HCT116 (cell line): ENCODE measurements at regions not wholly inside any gene's neighbourhood (a gene's known extent, or its start where the extent isn't known, plus 50 kb on each side); places are given as distances from the start of the nearest gene placed in this dataset.

ENCODE experiments used
- ATAC-seq: fragments of 200-7000 bp; cut with Tn5 transposase; 2 replicates; pipeline ENCODE4 v1.9.1; 2020; ENCODE audit warnings: mild to moderate bottlenecking, moderate library complexity
- BruUV-seq: library from RNA; stranded (reverse); fragments of 400-500 nt; replicated peaks from 2 replicates; lab custom pipeline; 2021; lab: Mats Ljungman, UMichigan
- CTCF ChIA-PET: fragments of 300-600 bp; sonication (Branson Sonifier 250); formaldehyde crosslinking; loops from one replicate; lab custom pipeline; 2021; ENCODE audit warnings: antibody characterized with exemption; lab: Charles Lee
- POLR2A ChIA-PET: fragments of 300-600, 350-600 bp; sonication (Branson Sonifier 250); formaldehyde crosslinking; loops from one replicate; lab custom pipeline; 2021; ENCODE audit warnings: antibody characterized with exemption; lab: Charles Lee
- RAD21 ChIA-PET, 2 experiments: fragments of 300-600 bp; sonication (Branson Sonifier 250); formaldehyde crosslinking; loops; one replicate each; lab custom pipeline; 2023; ENCODE audit warnings: low total read pairs in 2 of 2; ENCODE audit not compliant: uncharacterized antibody in 2 of 2, unreplicated experiment in 2 of 2, low non-redundant PET in 1 of 2; lab: Charles Lee
- DNase-seq: peaks from one replicate; pipeline ENCODE4 v3.0.0-alpha.2; 2010; ENCODE audit warnings: low read depth, low spot score
- H2AFZ ChIP-seq: fragments of 200-600 bp; shearing (Covaris generic), sonication (generic); 2 replicates; pipeline ENCODE4 v1.6.1; 2017; ENCODE audit warnings: low read depth, mixed run types, mixed read lengths, antibody characterized with exemption, low read length; ENCODE audit not compliant: poor library complexity, severe bottlenecking
- H3K27ac ChIP-seq: 2 replicates; pipeline ENCODE4 v1.5.1; 2012; ENCODE audit warnings: low read depth, low read length
- H3K27me3 ChIP-seq: fragments of 200-600 bp; sonication (generic); 2 replicates; pipeline ENCODE4 v1.6.1; 2016; ENCODE audit warnings: mixed run types, low read length, mixed read lengths; ENCODE audit not compliant: insufficient read depth
- H3K36me3 ChIP-seq, 2 experiments: fragments of 200-500 bp in 1 of 2; fragments of 200-600 bp in 1 of 2; sonication (Bioruptor generic) in 1 of 2; sonication (generic) in 1 of 2; 2 replicates each; pipeline versions ENCODE4 v1.5.1 to v1.6.1; 2014 to 2016; ENCODE audit warnings: low read length in 2 of 2, inconsistent platforms in 1 of 2, mixed read lengths in 1 of 2, mixed run types in 1 of 2; ENCODE audit not compliant: insufficient read depth in 2 of 2, control insufficient read depth in 1 of 2
- H3K4me1 ChIP-seq, 2 experiments: fragments of 200-600 bp in 1 of 2; sonication (generic) in 1 of 2; 2 replicates each; pipeline versions ENCODE4 v1.5.1 to v1.6.1; 2012 to 2017; ENCODE audit warnings: low read length in 2 of 2, inconsistent platforms in 1 of 2, mild to moderate bottlenecking in 1 of 2, mixed read lengths in 1 of 2, mixed run types in 1 of 2, moderate library complexity in 1 of 2; ENCODE audit not compliant: insufficient read depth in 2 of 2, control insufficient read depth in 1 of 2
- H3K4me2 ChIP-seq: fragments of 200-600 bp; sonication (generic); 2 replicates; pipeline ENCODE4 v1.6.1; 2017; ENCODE audit warnings: mixed run types, low read length, mixed read lengths
- H3K4me3 ChIP-seq, 2 experiments: fragments of 200-600 bp in 1 of 2; sonication (generic) in 1 of 2; replicated peaks in 1 of 2; 2 replicates each; pipeline ENCODE4 v1.5.1; 2011 to 2016; ENCODE audit warnings: low read length in 2 of 2, control low read depth in 1 of 2, low read depth in 1 of 2, mild to moderate bottlenecking in 1 of 2, mixed read lengths in 1 of 2, mixed run types in 1 of 2
- H3K79me2 ChIP-seq: fragments of 200-600 bp; sonication (generic); 2 replicates; pipeline ENCODE4 v1.6.1; 2017; ENCODE audit warnings: mild to moderate bottlenecking, mixed run types, low read length, moderate library complexity, mixed read lengths; ENCODE audit not compliant: insufficient read depth
- H3K9ac ChIP-seq: fragments of 200-600 bp; sonication (generic); 2 replicates; pipeline ENCODE4 v1.6.1; 2016; ENCODE audit warnings: low read length, mixed read lengths
- H3K9me2 ChIP-seq: fragments of 200-600 bp; sonication (generic), shearing (Covaris generic); 2 replicates; pipeline ENCODE4 v1.6.1; 2017; ENCODE audit warnings: mixed run types, mild to moderate bottlenecking, moderate library complexity; ENCODE audit not compliant: insufficient read depth
- H3K9me3 ChIP-seq, 2 experiments: fragments of 200-500 bp in 1 of 2; fragments of 200-600 bp in 1 of 2; sonication (Bioruptor generic) in 1 of 2; sonication (generic) in 1 of 2; 2 replicates each; pipeline ENCODE4 v1.6.1; 2014 to 2017; ENCODE audit warnings: low read length in 2 of 2, mixed read lengths in 2 of 2, inconsistent platforms in 1 of 2, low read depth in 1 of 2, mild to moderate bottlenecking in 1 of 2, mixed run types in 1 of 2, moderate library complexity in 1 of 2; ENCODE audit not compliant: control insufficient read depth in 1 of 2, insufficient read depth in 1 of 2
- H4K20me1 ChIP-seq: fragments of 200-600 bp; sonication (generic), shearing (Covaris generic); 2 replicates; pipeline ENCODE4 v1.6.1; 2017; ENCODE audit warnings: mixed run types, mild to moderate bottlenecking, moderate library complexity; ENCODE audit not compliant: insufficient read depth
- CBX3 ChIP-seq: IDR thresholded peaks from 2 replicates; pipeline ENCODE4 v1.6.1; 2012; ENCODE audit warnings: low read depth
- ELF1 ChIP-seq: IDR thresholded peaks from 2 replicates; pipeline ENCODE4 v1.6.1; 2012; ENCODE audit warnings: low read depth, borderline replicate concordance
- EZH2 ChIP-seq: fragments of 200-600 bp; sonication (generic); IDR thresholded peaks from 2 replicates; pipeline ENCODE4 v1.6.1; 2017; ENCODE audit warnings: antibody characterized with exemption, mixed run types
- EZH2phosphoT487 ChIP-seq: fragments of 200-600 bp; IDR thresholded peaks from 2 replicates; pipeline ENCODE4 v1.6.1; 2018; ENCODE audit warnings: antibody characterized with exemption, borderline replicate concordance
- ZNF274 ChIP-seq: fragments of 200-500 bp; sonication (Bioruptor generic); IDR thresholded peaks from 2 replicates; pipeline ENCODE4 v1.6.1; 2014; ENCODE audit warnings: mild to moderate bottlenecking, low read depth, low read length, inconsistent platforms
- intact Hi-C: fragments of 100-400 bp; cut with micrococcal nuclease; formaldehyde crosslinking; loops from 2 replicates; pipeline ENCODE4 v1.10.0; 2022
- TF ChIP-seq, protein P1 (sequence below): IDR thresholded peaks from 2 replicates; pipeline ENCODE4 v1.6.1; 2012; ENCODE audit warnings: low read depth
- TF ChIP-seq, protein P2 (sequence below), 3 experiments: fragments of 200-600 bp in 1 of 3; sonication (generic) in 1 of 3; IDR thresholded peaks in 2 of 3; conservative IDR thresholded peaks in 1 of 3; 2 replicates each; pipeline ENCODE4 v1.5.1; 2012 to 2017; ENCODE audit warnings: low read depth in 2 of 3, low read length in 2 of 3, antibody characterized with exemption in 1 of 3, borderline replicate concordance in 1 of 3, control low read depth in 1 of 3, mild to moderate bottlenecking in 1 of 3, mixed read lengths in 1 of 3, mixed run types in 1 of 3, moderate library complexity in 1 of 3; ENCODE audit not compliant: insufficient read depth in 1 of 3

DNA sequence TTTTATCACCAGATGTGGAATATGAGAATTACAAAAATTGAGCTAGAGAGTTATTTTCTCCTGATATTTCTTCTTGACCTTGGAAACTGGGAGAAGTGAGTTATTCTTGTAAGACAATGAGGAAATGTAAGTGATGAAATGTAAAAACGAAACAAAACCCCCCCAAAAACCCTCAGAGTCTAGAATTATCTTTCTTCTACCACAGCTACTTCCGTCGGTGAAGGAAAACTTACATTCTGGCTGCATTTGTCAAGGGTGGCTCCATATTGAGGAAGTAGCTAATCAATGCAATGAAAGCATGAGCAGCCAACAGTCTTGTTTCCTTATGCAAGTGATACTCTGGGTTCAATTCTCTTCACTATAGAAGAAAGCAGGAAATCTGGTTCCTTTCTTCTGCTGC lies 661.7 kb upstream of the CITED2 start (continued):
- TF ChIP-seq ELF1, result no peak
- no peak for TF ChIP-seq ZNF274
- no peak for TF ChIP-seq CBX3
- TF ChIP-seq, all 23 proteins: peak for 0

DNA sequence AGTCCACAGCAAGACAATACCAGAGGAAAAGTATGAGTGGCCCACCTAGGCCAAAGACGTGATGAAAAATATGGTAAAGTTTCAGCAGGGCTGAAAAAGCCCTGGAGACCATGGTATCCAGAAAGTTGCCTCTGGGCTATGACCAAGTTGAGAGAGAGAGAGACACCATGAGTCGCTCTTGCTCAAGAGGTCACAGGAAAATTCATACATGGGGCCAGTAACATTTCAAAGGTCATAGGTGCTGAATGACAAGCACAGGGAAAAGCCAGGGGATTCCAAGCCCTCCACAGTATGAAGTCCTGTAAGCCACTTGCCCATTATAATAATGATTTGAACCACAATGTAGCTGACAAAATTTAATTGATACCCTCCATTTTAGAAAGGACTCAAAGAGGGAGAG lies 657.7 kb upstream of the CITED2 start:
- DNase-seq (no peak), ATAC-seq (no peak)
- no peaks in the 10 kb centered on the region for H3K4me1 ChIP-seq
- ChIA-PET POLR2A (no interaction called here), RAD21 (no interaction called here), CTCF (no interaction called here)
- no peaks in the 10 kb centered on the region for H3K9me2 ChIP-seq
- no peaks in the 10 kb centered on the region for H4K20me1 ChIP-seq
- no peak overlapping the region for H3K4me2 ChIP-seq
- H3K9ac ChIP-seq, result no peak overlapping the region
- H3K27me3 ChIP-seq, result no peaks in the 10 kb centered on the region
- H3K4me3 ChIP-seq, result no peak overlapping the region
- no peaks in the 10 kb centered on the region for H3K79me2 ChIP-seq
- H2AFZ ChIP-seq, result no peak overlapping the region
- no peaks in the 10 kb centered on the region for H3K36me3 ChIP-seq
- H3K27ac ChIP-seq, result no peak overlapping the region
- peaks cover 4 to 6% of the 10 kb centered on the region in 2 experiments; a peak in 2 of 4 replicates for H3K9me3 ChIP-seq
- TF ChIP-seq, protein P1, sequence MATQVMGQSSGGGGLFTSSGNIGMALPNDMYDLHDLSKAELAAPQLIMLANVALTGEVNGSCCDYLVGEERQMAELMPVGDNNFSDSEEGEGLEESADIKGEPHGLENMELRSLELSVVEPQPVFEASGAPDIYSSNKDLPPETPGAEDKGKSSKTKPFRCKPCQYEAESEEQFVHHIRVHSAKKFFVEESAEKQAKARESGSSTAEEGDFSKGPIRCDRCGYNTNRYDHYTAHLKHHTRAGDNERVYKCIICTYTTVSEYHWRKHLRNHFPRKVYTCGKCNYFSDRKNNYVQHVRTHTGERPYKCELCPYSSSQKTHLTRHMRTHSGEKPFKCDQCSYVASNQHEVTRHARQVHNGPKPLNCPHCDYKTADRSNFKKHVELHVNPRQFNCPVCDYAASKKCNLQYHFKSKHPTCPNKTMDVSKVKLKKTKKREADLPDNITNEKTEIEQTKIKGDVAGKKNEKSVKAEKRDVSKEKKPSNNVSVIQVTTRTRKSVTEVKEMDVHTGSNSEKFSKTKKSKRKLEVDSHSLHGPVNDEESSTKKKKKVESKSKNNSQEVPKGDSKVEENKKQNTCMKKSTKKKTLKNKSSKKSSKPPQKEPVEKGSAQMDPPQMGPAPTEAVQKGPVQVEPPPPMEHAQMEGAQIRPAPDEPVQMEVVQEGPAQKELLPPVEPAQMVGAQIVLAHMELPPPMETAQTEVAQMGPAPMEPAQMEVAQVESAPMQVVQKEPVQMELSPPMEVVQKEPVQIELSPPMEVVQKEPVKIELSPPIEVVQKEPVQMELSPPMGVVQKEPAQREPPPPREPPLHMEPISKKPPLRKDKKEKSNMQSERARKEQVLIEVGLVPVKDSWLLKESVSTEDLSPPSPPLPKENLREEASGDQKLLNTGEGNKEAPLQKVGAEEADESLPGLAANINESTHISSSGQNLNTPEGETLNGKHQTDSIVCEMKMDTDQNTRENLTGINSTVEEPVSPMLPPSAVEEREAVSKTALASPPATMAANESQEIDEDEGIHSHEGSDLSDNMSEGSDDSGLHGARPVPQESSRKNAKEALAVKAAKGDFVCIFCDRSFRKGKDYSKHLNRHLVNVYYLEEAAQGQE, result no peak
- TF ChIP-seq EZH2 (no peak), EZH2phosphoT487 (no peak)
- TF ChIP-seq, protein P2, sequence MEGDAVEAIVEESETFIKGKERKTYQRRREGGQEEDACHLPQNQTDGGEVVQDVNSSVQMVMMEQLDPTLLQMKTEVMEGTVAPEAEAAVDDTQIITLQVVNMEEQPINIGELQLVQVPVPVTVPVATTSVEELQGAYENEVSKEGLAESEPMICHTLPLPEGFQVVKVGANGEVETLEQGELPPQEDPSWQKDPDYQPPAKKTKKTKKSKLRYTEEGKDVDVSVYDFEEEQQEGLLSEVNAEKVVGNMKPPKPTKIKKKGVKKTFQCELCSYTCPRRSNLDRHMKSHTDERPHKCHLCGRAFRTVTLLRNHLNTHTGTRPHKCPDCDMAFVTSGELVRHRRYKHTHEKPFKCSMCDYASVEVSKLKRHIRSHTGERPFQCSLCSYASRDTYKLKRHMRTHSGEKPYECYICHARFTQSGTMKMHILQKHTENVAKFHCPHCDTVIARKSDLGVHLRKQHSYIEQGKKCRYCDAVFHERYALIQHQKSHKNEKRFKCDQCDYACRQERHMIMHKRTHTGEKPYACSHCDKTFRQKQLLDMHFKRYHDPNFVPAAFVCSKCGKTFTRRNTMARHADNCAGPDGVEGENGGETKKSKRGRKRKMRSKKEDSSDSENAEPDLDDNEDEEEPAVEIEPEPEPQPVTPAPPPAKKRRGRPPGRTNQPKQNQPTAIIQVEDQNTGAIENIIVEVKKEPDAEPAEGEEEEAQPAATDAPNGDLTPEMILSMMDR (IDR thresholded peaks at IDR 0.05 in 2 of 3, conservative IDR thresholded peaks at IDR 0.05 in 1 of 3; ENCODE audit: borderline replicate concordance in 1 of 3, insufficient read depth in 1 of 3, low read depth in 2 of 3, low read length in 2 of 3), result no peak
- intact Hi-C loops, result no loop called here
- BruUV-seq, result no TSS peak
